IMR-90 (cell line): ENCODE measurements at regions not wholly inside any gene's neighbourhood (a gene's known extent, or its start where the extent isn't known, plus 50 kb on each side); places are given as distances from the start of the nearest gene placed in this dataset.

ENCODE experiments used
- ATAC-seq: fragments of 200-7000 bp; cut with Tn5 transposase; 2 replicates; pipeline ENCODE4 v1.9.1; 2020; ENCODE audit warnings: low read depth, mild to moderate bottlenecking, moderate library complexity
- BruUV-seq: library from RNA; stranded (reverse); fragments of 400-500 nt; replicated peaks from 2 replicates; lab custom pipeline; 2021; lab: Mats Ljungman, UMichigan
- CTCF ChIA-PET: fragments of 300-600 bp; formaldehyde crosslinking; extraction: SDS; loops from one replicate; lab custom pipeline; 2021; ENCODE audit warnings: antibody characterized with exemption; lab: Yijun Ruan, JAX
- POLR2A ChIA-PET: fragments of 300-600 bp; sonication (Branson Sonifier 250); formaldehyde crosslinking; loops from one replicate; lab custom pipeline; 2022; ENCODE audit warnings: antibody characterized with exemption; ENCODE audit not compliant: unreplicated experiment; lab: Charles Lee
- DNase-seq: peaks from one replicate; pipeline ENCODE4 v3.0.0; 2013
- H2AFZ ChIP-seq: replicated peaks from 2 replicates; pipeline ENCODE3; 2013; ENCODE audit warnings: low read length, mild to moderate bottlenecking; ENCODE audit not compliant: poor library complexity
- H2AK5ac ChIP-seq: 2 replicates; pipeline ENCODE4 v1.6.1; 2013; ENCODE audit warnings: low read depth, low read length, inconsistent platforms
- H2AK9ac ChIP-seq: replicated peaks from 2 replicates; pipeline ENCODE3; 2013; ENCODE audit warnings: mild to moderate bottlenecking, low read depth, low read length, moderate library complexity; ENCODE audit not compliant: poor library complexity
- H2BK120ac ChIP-seq: 2 replicates; pipeline ENCODE4 v1.6.1; 2013; ENCODE audit warnings: low read depth, low read length, inconsistent platforms
- H2BK15ac ChIP-seq: 3 replicates; pipeline ENCODE4 v1.6.1; 2013; ENCODE audit warnings: low read depth, low read length, inconsistent platforms
- H2BK20ac ChIP-seq: 2 replicates; pipeline ENCODE4 v1.6.1; 2013; ENCODE audit warnings: low read depth, mild to moderate bottlenecking, inconsistent platforms, low read length, moderate library complexity
- H2BK5ac ChIP-seq: 2 replicates; pipeline ENCODE4 v1.6.1; 2013; ENCODE audit warnings: mild to moderate bottlenecking, low read depth, low read length, inconsistent platforms; ENCODE audit not compliant: poor library complexity, severe bottlenecking
- H3K14ac ChIP-seq: replicated peaks from 2 replicates; pipeline ENCODE4 v1.6.1; 2013; ENCODE audit warnings: low read depth, low read length, inconsistent platforms
- H3K18ac ChIP-seq: 2 replicates; pipeline ENCODE4 v1.6.1; 2013; ENCODE audit warnings: low read depth, low read length, control low read depth
- H3K23ac ChIP-seq: 2 replicates; pipeline ENCODE4 v1.6.1; 2013; ENCODE audit warnings: low read depth, low read length, inconsistent platforms
- H3K27ac ChIP-seq: 2 replicates; pipeline ENCODE4 v1.5.1; 2013; ENCODE audit warnings: mild to moderate bottlenecking, control low read depth, low read length; ENCODE audit not compliant: insufficient read depth
- H3K27me3 ChIP-seq: 2 replicates; pipeline ENCODE4 v1.6.1; 2013; ENCODE audit warnings: low read length; ENCODE audit not compliant: control insufficient read depth, insufficient read depth
- H3K36me3 ChIP-seq: 2 replicates; pipeline ENCODE4 v1.6.1; 2013; ENCODE audit warnings: low read length, mixed read lengths; ENCODE audit not compliant: control insufficient read depth, insufficient read depth
- H3K4ac ChIP-seq: 2 replicates; pipeline ENCODE4 v1.6.1; 2013; ENCODE audit warnings: low read depth, low read length, inconsistent platforms
- H3K4me1 ChIP-seq: 2 replicates; pipeline ENCODE4 v1.6.1; 2013; ENCODE audit warnings: low read length, mixed read lengths; ENCODE audit not compliant: control insufficient read depth, insufficient read depth
- H3K4me2 ChIP-seq: 2 replicates; pipeline ENCODE4 v1.6.1; 2013; ENCODE audit warnings: low read depth, mild to moderate bottlenecking, control low read depth, low read length, moderate library complexity
- H3K4me3 ChIP-seq: 2 replicates; pipeline ENCODE4 v1.5.1; 2013; ENCODE audit warnings: low read depth, mild to moderate bottlenecking, control low read depth, low read length, moderate library complexity; ENCODE audit not compliant: insufficient read depth
- H3K56ac ChIP-seq: 2 replicates; pipeline ENCODE4 v1.6.1; 2013; ENCODE audit warnings: low read length, inconsistent platforms; ENCODE audit not compliant: insufficient read depth; ENCODE audit errors: extremely low read depth
- H3K79me1 ChIP-seq, 2 experiments: 2 replicates each; pipeline ENCODE4 v1.6.1; 2013; ENCODE audit warnings: low read length in 2 of 2, inconsistent platforms in 1 of 2, low read depth in 1 of 2
- H3K9ac ChIP-seq: 2 replicates; pipeline ENCODE4 v1.6.1; 2013; ENCODE audit warnings: low read depth, low read length, control low read depth
- H3K9me1 ChIP-seq: 2 replicates; pipeline ENCODE4 v1.6.1; 2013; ENCODE audit warnings: low read length, inconsistent platforms; ENCODE audit not compliant: insufficient read depth
- H3K9me3 ChIP-seq: 2 replicates; pipeline ENCODE4 v1.6.1; 2013; ENCODE audit warnings: low read length; ENCODE audit not compliant: control insufficient read depth, insufficient read depth
- H4K20me1 ChIP-seq: 2 replicates; pipeline ENCODE4 v1.6.1; 2013; ENCODE audit warnings: low read length, inconsistent platforms; ENCODE audit not compliant: insufficient read depth
- H4K5ac ChIP-seq: 2 replicates; pipeline ENCODE4 v1.6.1; 2013; ENCODE audit warnings: mild to moderate bottlenecking, low read depth, low read length, control low read depth
- H4K8ac ChIP-seq, 2 experiments: 2 replicates each; pipeline ENCODE4 v1.6.1; 2013; ENCODE audit warnings: low read depth in 2 of 2, low read length in 2 of 2, control low read depth in 1 of 2, inconsistent platforms in 1 of 2
- H4K91ac ChIP-seq: 2 replicates; pipeline ENCODE4 v1.6.1; 2013; ENCODE audit warnings: low read depth, low read length, inconsistent platforms; ENCODE audit not compliant: insufficient read depth
- BHLHE40 ChIP-seq: fragments of 150-350 bp; IDR thresholded peaks from 2 replicates; pipeline ENCODE4 v1.6.1; 2016; ENCODE audit warnings: mild to moderate bottlenecking, low read depth, low read length
- CEBPB ChIP-seq: IDR thresholded peaks from 2 replicates; pipeline ENCODE4 v1.6.1; 2012; ENCODE audit warnings: low read depth, low read length, improper control_type of control experiment
- CHD1 ChIP-seq: IDR thresholded peaks from 2 replicates; pipeline ENCODE4 v1.6.1; 2012; ENCODE audit warnings: low read depth, low read length, improper control_type of control experiment
- CTCF ChIP-seq: conservative IDR thresholded peaks from 2 replicates; pipeline ENCODE4 v1.5.1; 2012; ENCODE audit warnings: mild to moderate bottlenecking, low read depth, low read length, improper control_type of control experiment
- ELK1 ChIP-seq: fragments of 150-350 bp; IDR thresholded peaks from 2 replicates; pipeline ENCODE4 v1.6.1; 2016; ENCODE audit warnings: low read depth, mild to moderate bottlenecking, low read length, moderate library complexity, borderline replicate concordance
- FOS ChIP-seq: fragments of 150-350 bp; IDR thresholded peaks from 2 replicates; pipeline ENCODE4 v1.6.1; 2016; ENCODE audit warnings: low read depth, low read length
- MAFK ChIP-seq: IDR thresholded peaks from 2 replicates; pipeline ENCODE4 v1.6.1; 2012; ENCODE audit warnings: low read depth, low read length, improper control_type of control experiment
- MAZ ChIP-seq: IDR thresholded peaks from 2 replicates; pipeline ENCODE4 v1.6.1; 2012; ENCODE audit warnings: low read depth, mild to moderate bottlenecking, low read length, improper control_type of control experiment, moderate library complexity, borderline replicate concordance
- MXI1 ChIP-seq: IDR thresholded peaks from 2 replicates; pipeline ENCODE4 v1.6.1; 2012; ENCODE audit warnings: low read depth, mild to moderate bottlenecking, low read length, moderate library complexity, borderline replicate concordance
- NFE2L2 ChIP-seq: fragments of 150-350 bp; IDR thresholded peaks from 2 replicates; pipeline ENCODE4 v1.6.1; 2016; ENCODE audit warnings: low read depth, mild to moderate bottlenecking, low read length
- POLR2A ChIP-seq: IDR thresholded peaks from 2 replicates; pipeline ENCODE4 v1.6.1; 2012; ENCODE audit warnings: mild to moderate bottlenecking, low read depth, low read length
- RAD21 ChIP-seq: IDR thresholded peaks from 2 replicates; pipeline ENCODE4 v1.6.1; 2012; ENCODE audit warnings: low read length, improper control_type of control experiment
- RCOR1 ChIP-seq: IDR thresholded peaks from 2 replicates; pipeline ENCODE4 v1.6.1; 2012; ENCODE audit warnings: mild to moderate bottlenecking, low read length, improper control_type of control experiment; ENCODE audit not compliant: insufficient replicate concordance
- RFX5 ChIP-seq: IDR thresholded peaks from 2 replicates; pipeline ENCODE4 v1.8.0; 2012; ENCODE audit warnings: low read depth, mild to moderate bottlenecking, low read length, moderate library complexity
- SMC3 ChIP-seq: fragments of 150-350 bp; IDR thresholded peaks from 2 replicates; pipeline ENCODE4 v1.6.1; 2016; ENCODE audit warnings: low read depth, mild to moderate bottlenecking, antibody characterized with exemption, low read length, moderate library complexity
- USF2 ChIP-seq: fragments of 150-350 bp; IDR thresholded peaks from 2 replicates; pipeline ENCODE4 v1.6.1; 2017; ENCODE audit warnings: mild to moderate bottlenecking, antibody characterized with exemption, low read length, low read depth
- WGBS, 2 experiments: methylation state at CpG; one replicate each; pipeline versions ENCODE4 v1.1.5 to v1.1.7; 2013; ENCODE audit warnings: missing lambda C conversion rate in 2 of 2; ENCODE audit not compliant: insufficient read length in 1 of 2; ENCODE audit errors: extremely low coverage in 2 of 2; 5-methylcytosine and 5-hydroxymethylcytosine counted together
- dilution Hi-C: fragments of 300-500 bp; cut with HindIII; formaldehyde crosslinking; loops from one replicate; pipeline ENCODE4 v1.14.3; 2018; ENCODE audit warnings: low sequenced_read_pairs; ENCODE audit not compliant: unreplicated experiment
- in situ Hi-C: fragments of 300-500 bp; cut with MboI; formaldehyde crosslinking; loops from 3 replicates; pipeline ENCODE4 v1.14.3; 2019; ENCODE audit warnings: low sequenced_read_pairs, inconsistent platforms, mixed read lengths
- intact Hi-C: fragments of 100-400 bp; cut with micrococcal nuclease; formaldehyde crosslinking; loops from 2 replicates; pipeline ENCODE4 v1.10.0; 2022

GRCh38 chr9:99392986-99393385 lies 170.9 kb downstream of the SEC61B start:
- WGBS, 2 experiments: 77% methylated on average over 4 of the region's 9 CpGs; no CpG with 5 or more reads in 1 of the 2 experiments
- 0 out of 2 replicates have a peak, but pooled peaks cover 1% of the 10 kb centered on the region for H3K9me3 ChIP-seq
- H3K18ac ChIP-seq: no peak overlapping the region
- no peak overlapping the region for H2BK5ac ChIP-seq
- H3K4ac ChIP-seq: no peak overlapping the region
- H3K23ac ChIP-seq: no peak overlapping the region
- no peak overlapping the region for H4K91ac ChIP-seq
- no peak overlapping the region for H4K5ac ChIP-seq
- H4K8ac ChIP-seq: no peak overlapping the region
- CTCF ChIA-PET: no interaction called here
- no peak overlapping the region for H3K27ac ChIP-seq
- H3K14ac ChIP-seq: no peak overlapping the region; the same call in 1 of the 2 replicates
- DNase-seq: no peak
- H2BK20ac ChIP-seq: no peak overlapping the region
- no peaks in the 10 kb centered on the region for H3K36me3 ChIP-seq
- in situ Hi-C loops: no loop called here
- no peak overlapping the region for H2AK9ac ChIP-seq
- no peak overlapping the region for H3K9ac ChIP-seq
- no peaks in the 10 kb centered on the region for H4K20me1 ChIP-seq
- intact Hi-C loops: no loop called here
- H3K56ac ChIP-seq: no peak overlapping the region
- no peak for ATAC-seq
- no peak overlapping the region for H2AK5ac ChIP-seq
- dilution Hi-C loops: no loop called here
- no peak overlapping the region; the same call in 1 of the 2 replicates for H2BK120ac ChIP-seq
- no peak for TF ChIP-seq CHD1
- TF ChIP-seq POLR2A: no peak
- TF ChIP-seq MAZ: no peak
- no peak for TF ChIP-seq MXI1
- no peak for TF ChIP-seq ELK1
- TF ChIP-seq BHLHE40: no peak
- TF ChIP-seq SMC3: no peak
- TF ChIP-seq CTCF: no peak
- no peak for TF ChIP-seq NFE2L2
- TF ChIP-seq RCOR1: no peak
- no peak for TF ChIP-seq MAFK
- no peak for TF ChIP-seq RAD21
- no peak for TF ChIP-seq USF2
- TF ChIP-seq CEBPB: no peak
- TF ChIP-seq FOS: no peak
- TF ChIP-seq RFX5: no peak
- H3K4me1 ChIP-seq: peaks cover 2% of the 10 kb centered on the region
- no peak overlapping the region for H2AFZ ChIP-seq
- no peak overlapping the region for H3K4me2 ChIP-seq
- 0 out of 2 replicates have a peak, but pooled peaks cover 2% of the 10 kb centered on the region for H3K27me3 ChIP-seq
- POLR2A ChIA-PET: no interaction called here
- no peaks in the 10 kb centered on the region; the same call in 1 of the 2 replicates for H3K9me1 ChIP-seq
- H3K4me3 ChIP-seq: no peak overlapping the region
- no peak overlapping the region for H2BK15ac ChIP-seq
- BruUV-seq: no TSS peak
- H3K79me1 ChIP-seq: no peaks in the 10 kb centered on the region
